T-cell (primary cell): ENCODE measurements at regions not wholly inside any gene's neighbourhood (a gene's known extent, or its start where the extent isn't known, plus 50 kb on each side); places are given as distances from the start of the nearest gene placed in this dataset.

Source experiments
- ATAC-seq, 4 experiments: fragments of 200-7000 bp in 3 of 4; fragments of 150-1000 bp in 1 of 4; cut with Tn5 transposase; replicated peaks in 1 of 4; 1 replicate in 3 of 4; 2 replicates in 1 of 4; pipeline ENCODE4 v1.10.0; 2021; ENCODE audit warnings: moderate library complexity in 3 of 4, mild to moderate bottlenecking in 2 of 4, moderate number of reproducible peaks in 1 of 4
- CTCF ChIA-PET, 2 donors: fragments of 300-600 bp; sonication (Branson Sonifier 250); formaldehyde crosslinking; loops; one replicate each; lab custom pipeline; 2022; ENCODE audit warnings: antibody characterized with exemption in 2 of 2; lab: Charles Lee
- POLR2A ChIA-PET, 2 donors: fragments of 300-600 bp; sonication (Branson Sonifier 250); formaldehyde crosslinking; loops; one replicate each; lab custom pipeline; 2022; ENCODE audit warnings: antibody characterized with exemption in 2 of 2; lab: Charles Lee
- DNase-seq, 35 experiments: peaks; one replicate each; pipeline versions ENCODE4 v3.0.0 to v3.0.0-alpha.2; 2013 to 2023
- H3K27ac ChIP-seq: one replicate; pipeline ENCODE4 v1.5.1; 2013; ENCODE audit warnings: low read length
- H3K27me3 ChIP-seq, 2 experiments: replicated peaks in 1 of 2; 1 replicate in 1 of 2; 2 replicates in 1 of 2; pipeline versions ENCODE4 v1.6.1 to v1.7.0; 2013; ENCODE audit warnings: low read length in 1 of 2, mixed read lengths in 1 of 2; ENCODE audit not compliant: control insufficient read depth in 2 of 2, insufficient read depth in 2 of 2; ENCODE audit errors: extremely low read depth in 1 of 2
- H3K36me3 ChIP-seq, 2 donors: 1 replicate in 1 of 2; 2 replicates in 1 of 2; pipeline versions ENCODE4 v1.6.1 to v1.7.0; 2013; ENCODE audit warnings: low read length in 1 of 2; ENCODE audit not compliant: control insufficient read depth in 2 of 2, insufficient read depth in 1 of 2; ENCODE audit errors: extremely low read depth in 1 of 2
- H3K4me1 ChIP-seq, 2 experiments: 1 replicate in 1 of 2; 2 replicates in 1 of 2; pipeline versions ENCODE4 v1.6.1 to v1.7.0; 2013; ENCODE audit warnings: low read length in 2 of 2, mixed read lengths in 1 of 2; ENCODE audit not compliant: insufficient read depth in 2 of 2, control insufficient read depth in 1 of 2; ENCODE audit errors: extremely low read depth in 1 of 2
- H3K4me3 ChIP-seq, 2 donors: 1 replicate in 1 of 2; 2 replicates in 1 of 2; pipeline versions ENCODE4 v1.5.1 to v1.7.0; 2013; ENCODE audit warnings: mild to moderate bottlenecking in 2 of 2, low read length in 1 of 2, moderate library complexity in 1 of 2; ENCODE audit not compliant: control insufficient read depth in 1 of 2; ENCODE audit errors: extremely low read depth in 1 of 2
- H3K9me3 ChIP-seq: 2 replicates; pipeline ENCODE4 v1.7.0; 2013
- H3K27ac Mint-ChIP-seq, 2 donors: one replicate each; pipeline ENCODE4 v1.8.0; 2020 to 2021; ENCODE audit warnings: mild to moderate bottlenecking in 2 of 2, mixed read lengths in 2 of 2
- H3K27me3 Mint-ChIP-seq, 2 donors: one replicate each; pipeline ENCODE4 v1.8.0; 2021 to 2022; ENCODE audit warnings: mixed read lengths in 2 of 2
- H3K36me3 Mint-ChIP-seq: one replicate; pipeline ENCODE4 v1.8.0; 2021; ENCODE audit warnings: mixed read lengths
- H3K4me1 Mint-ChIP-seq, 3 donors: one replicate each; pipeline ENCODE4 v1.8.0; 2020 to 2022; ENCODE audit warnings: mixed read lengths in 3 of 3, mild to moderate bottlenecking in 1 of 3
- H3K4me3 Mint-ChIP-seq, 3 donors: one replicate each; pipeline ENCODE4 v1.8.0; 2020 to 2022; ENCODE audit warnings: mild to moderate bottlenecking in 3 of 3, mixed read lengths in 3 of 3, moderate library complexity in 3 of 3
- H3K9me3 Mint-ChIP-seq, 3 donors: one replicate each; pipeline ENCODE4 v1.8.0; 2020 to 2022; ENCODE audit warnings: mixed read lengths in 3 of 3
- WGBS: methylation state at CpG from one replicate; pipeline ENCODE4 v1.1.5; 2013; ENCODE audit warnings: missing lambda C conversion rate; ENCODE audit not compliant: insufficient coverage; 5-methylcytosine and 5-hydroxymethylcytosine counted together

GRCh38 chr17:68197091-68197996 lies 50.5 kb upstream of the AMZ2 start:
- H3K9me3 ChIP-seq: no peaks in the 10 kb centered on the region
- H3K27me3 ChIP-seq: peaks cover 0 to 53% of the 10 kb centered on the region in 2 experiments
- peaks cover 4 to 13% of the 10 kb centered on the region in 2 donors for H3K27me3 Mint-ChIP-seq
- peaks cover 29 to 47% (median 41%) of the 10 kb centered on the region in 3 donors for H3K4me1 Mint-ChIP-seq
- ChIA-PET POLR2A (interaction anchor here (0.6 to 0.7 kb wide), 3 partner anchors 24 to 165 kb away, joined by 3 to 6 read pairs (median 4); no protein-coding TSS in a partner anchor), CTCF (interaction anchor here in 1 of 2 donors (0.5 to 1.3 kb wide), 2 partner anchors 16 to 24 kb away, joined by 4 read pairs; no protein-coding TSS in a partner anchor)
- DNase-seq: peak in 5 of 35 experiments; percentile 32 to 48 (median 37)
- H3K36me3 ChIP-seq: no peaks in the 10 kb centered on the region
- peaks cover 22 to 61% of the 10 kb centered on the region in 2 experiments for H3K4me1 ChIP-seq
- 2% methylated on average over 28 of the region's 53 CpGs for WGBS
- peak overlapping the region; percentile 70 to 77 (median 75) for H3K4me3 Mint-ChIP-seq
- ATAC-seq: peak in 2 of 4 experiments; percentile 10 to 18
- H3K4me3 ChIP-seq: peak overlapping the region; percentile 62 to 86
- H3K27ac Mint-ChIP-seq: no peak overlapping the region
- H3K9me3 Mint-ChIP-seq: no peaks in the 10 kb centered on the region
- H3K27ac ChIP-seq: no peak overlapping the region
- no peaks in the 10 kb centered on the region for H3K36me3 Mint-ChIP-seq

GRCh38 chr17:68197997-68198930 lies 49.6 kb upstream of the AMZ2 start:
- DNase-seq: peak in 3 of 35 experiments; percentile 22 to 39 (median 25)
- ATAC-seq: no peak
- peaks cover 29 to 42% (median 41%) of the 10 kb centered on the region in 3 donors for H3K4me1 Mint-ChIP-seq
- ChIA-PET CTCF (interaction anchor here (0.8 to 3.6 kb wide), 3 partner anchors 16 to 260 kb away, joined by 3 to 45 read pairs (median 4); no protein-coding TSS in a partner anchor), POLR2A (interaction anchor here (0.6 to 1.1 kb wide), 2 partner anchors 18 to 166 kb away, joined by 3 to 6 read pairs; no protein-coding TSS in a partner anchor)
- Histone ChIP-seq H3K36me3 (no peaks in the 10 kb centered on the region), H3K27me3 (peaks cover 0 to 53% of the 10 kb centered on the region in 2 experiments), H3K4me1 (peaks cover 22 to 61% of the 10 kb centered on the region in 2 experiments), H3K4me3 (peak overlapping the region; percentile 62 to 86), H3K27ac (no peak overlapping the region), H3K9me3 (no peaks in the 10 kb centered on the region)
- H3K36me3 Mint-ChIP-seq: no peaks in the 10 kb centered on the region
- H3K27ac Mint-ChIP-seq: peak overlapping the region in 1 of 2 donors; percentile 19
- peak overlapping the region; percentile 70 to 77 (median 75) for H3K4me3 Mint-ChIP-seq
- WGBS: 12% methylated on average over 38 of the region's 61 CpGs
- H3K27me3 Mint-ChIP-seq: peaks cover 4 to 13% of the 10 kb centered on the region in 2 donors
- H3K9me3 Mint-ChIP-seq: no peaks in the 10 kb centered on the region
